Naive thymus-derived CD4-positive, alpha-beta T cell (primary cell): ENCODE measurements at regions not wholly inside any gene's neighbourhood (a gene's known extent, or its start where the extent isn't known, plus 50 kb on each side); places are given as distances from the start of the nearest gene placed in this dataset.

ENCODE experiments used
- ATAC-seq: fragments of 150-1000 bp; cut with Tn5 transposase; 2 replicates; pipeline ENCODE4 v1.10.0; 2021; ENCODE audit warnings: mild to moderate bottlenecking, moderate library complexity
- CTCF ChIA-PET: fragments of 350-600 bp; sonication (Branson Sonifier 250); formaldehyde crosslinking; loops from one replicate; lab custom pipeline; 2021; ENCODE audit warnings: antibody characterized with exemption; lab: Charles Lee
- POLR2A ChIA-PET: fragments of 350-600 bp; sonication (Branson Sonifier 250); formaldehyde crosslinking; loops from one replicate; lab custom pipeline; 2021; ENCODE audit warnings: antibody characterized with exemption, inconsistent platforms; lab: Charles Lee
- DNase-seq, 9 donors: peaks; one replicate each; pipeline versions ENCODE4 v3.0.0 to v3.0.0-alpha.2; 2020 to 2022; ENCODE audit warnings: mixed read lengths in 1 of 9
- H3K27ac ChIP-seq: one replicate; pipeline ENCODE4 v1.7.0; 2013; ENCODE audit warnings: mild to moderate bottlenecking, low read depth, low read length, moderate library complexity
- H3K27me3 ChIP-seq, 2 donors: one replicate each; pipeline ENCODE4 v1.7.0; 2013; ENCODE audit warnings: low read length in 2 of 2, mild to moderate bottlenecking in 2 of 2, moderate library complexity in 2 of 2; ENCODE audit not compliant: control insufficient read depth in 2 of 2, insufficient read depth in 2 of 2
- H3K36me3 ChIP-seq, 3 experiments: 1 replicate in 2 of 3; 2 replicates in 1 of 3; pipeline ENCODE4 v1.7.0; 2013; ENCODE audit warnings: low read length in 3 of 3, mild to moderate bottlenecking in 3 of 3, moderate library complexity in 1 of 3; ENCODE audit not compliant: insufficient read depth in 3 of 3, control insufficient read depth in 2 of 3
- H3K4me1 ChIP-seq, 2 donors: one replicate each; pipeline ENCODE4 v1.7.0; 2013; ENCODE audit warnings: low read length in 2 of 2, mild to moderate bottlenecking in 2 of 2, moderate library complexity in 1 of 2; ENCODE audit not compliant: control insufficient read depth in 2 of 2, insufficient read depth in 2 of 2
- H3K4me3 ChIP-seq: 2 replicates; pipeline ENCODE4 v1.7.0; 2013; ENCODE audit warnings: mild to moderate bottlenecking, low read length
- H3K9me3 ChIP-seq, 3 experiments: 1 replicate in 2 of 3; 2 replicates in 1 of 3; pipeline ENCODE4 v1.7.0; 2013; ENCODE audit warnings: low read length in 3 of 3; ENCODE audit not compliant: control insufficient read depth in 2 of 3
- H3K27ac Mint-ChIP-seq, 9 donors: one replicate each; pipeline ENCODE4 v1.8.0; 2020 to 2022; ENCODE audit warnings: mixed read lengths in 9 of 9, mild to moderate bottlenecking in 8 of 9, moderate library complexity in 5 of 9, inconsistent platforms in 2 of 9
- H3K27me3 Mint-ChIP-seq, 5 donors: one replicate each; pipeline ENCODE4 v1.8.0; 2021 to 2022; ENCODE audit warnings: mixed read lengths in 5 of 5, mild to moderate bottlenecking in 1 of 5
- H3K36me3 Mint-ChIP-seq, 5 donors: one replicate each; pipeline ENCODE4 v1.8.0; 2020 to 2022; ENCODE audit warnings: mixed read lengths in 5 of 5, mild to moderate bottlenecking in 3 of 5, inconsistent platforms in 1 of 5
- H3K4me1 Mint-ChIP-seq, 7 donors: one replicate each; pipeline ENCODE4 v1.8.0; 2020 to 2022; ENCODE audit warnings: mixed read lengths in 7 of 7, mild to moderate bottlenecking in 3 of 7, inconsistent platforms in 1 of 7
- H3K4me3 Mint-ChIP-seq, 10 donors: one replicate each; pipeline ENCODE4 v1.8.0; 2020 to 2022; ENCODE audit warnings: mild to moderate bottlenecking in 10 of 10, mixed read lengths in 10 of 10, moderate library complexity in 6 of 10, inconsistent platforms in 2 of 10
- H3K9me3 Mint-ChIP-seq, 11 donors: one replicate each; pipeline ENCODE4 v1.8.0; 2020 to 2022; ENCODE audit warnings: mixed read lengths in 11 of 11, mild to moderate bottlenecking in 4 of 11, inconsistent platforms in 1 of 11, moderate library complexity in 1 of 11
- intact Hi-C, 2 donors: fragments of 100-400 bp; cut with micrococcal nuclease; formaldehyde crosslinking; loops; one replicate each; pipeline ENCODE4 v1.15.1; 2023

- Histone ChIP-seq H3K9me3 (peaks cover 0 to 4% (median 0%) of the 10 kb centered on the region in 3 experiments), H3K36me3 (no peaks in the 10 kb centered on the region), H3K4me3 (no peak overlapping the region), H3K27me3 (no peaks in the 10 kb centered on the region), H3K4me1 (no peaks in the 10 kb centered on the region), H3K27ac (no peak overlapping the region)
- Mint-ChIP-seq H3K4me1 (no peaks in the 10 kb centered on the region), H3K4me3 (no peak overlapping the region), H3K36me3 (no peaks in the 10 kb centered on the region), H3K27ac (no peak overlapping the region), H3K9me3 (peaks cover 0 to 9% (median 0%) of the 10 kb centered on the region in 11 donors), H3K27me3 (no peaks in the 10 kb centered on the region)
- intact Hi-C loops = no loop called here
- ATAC-seq (no peak), DNase-seq (no peak)
- ChIA-PET POLR2A (no interaction called here), CTCF (no interaction called here)
Observed at GRCh38 chr10:55358539-55358938, 557.5 kb upstream of the PCDH15 start.

- intact Hi-C loops = no loop called here
- peaks cover 0 to 4% (median 0%) of the 10 kb centered on the region in 3 experiments for H3K9me3 ChIP-seq
- Mint-ChIP-seq H3K4me3 (no peak overlapping the region), H3K9me3 (peaks cover 0 to 16% (median 4%) of the 10 kb centered on the region in 11 donors), H3K36me3 (no peaks in the 10 kb centered on the region), H3K27me3 (no peaks in the 10 kb centered on the region), H3K27ac (no peak overlapping the region), H3K4me1 (no peaks in the 10 kb centered on the region)
- H3K36me3 ChIP-seq = no peaks in the 10 kb centered on the region
- no peaks in the 10 kb centered on the region for H3K27me3 ChIP-seq
- H3K27ac ChIP-seq = no peak overlapping the region
- no peak for DNase-seq
- CTCF ChIA-PET = no interaction called here
- no peak overlapping the region for H3K4me3 ChIP-seq
- no peak for ATAC-seq
- POLR2A ChIA-PET = no interaction called here
- no peaks in the 10 kb centered on the region for H3K4me1 ChIP-seq
Observed at GRCh38 chr10:55353414-55353813, 552.4 kb upstream of the PCDH15 start.

GRCh38 chr10:55351431-55351830, 550.4 kb upstream of the PCDH15 start:
- no peak overlapping the region for H3K4me3 ChIP-seq
- H3K27me3 ChIP-seq = no peaks in the 10 kb centered on the region
- POLR2A ChIA-PET = no interaction called here
- no peaks in the 10 kb centered on the region for H3K4me1 ChIP-seq
- intact Hi-C loops = no loop called here
- H3K9me3 Mint-ChIP-seq = peaks cover 0 to 19% (median 5%) of the 10 kb centered on the region in 11 donors
- H3K27ac Mint-ChIP-seq = no peak overlapping the region
- CTCF ChIA-PET = no interaction called here
- no peaks in the 10 kb centered on the region for H3K36me3 Mint-ChIP-seq
- no peak overlapping the region for H3K4me3 Mint-ChIP-seq
- H3K4me1 Mint-ChIP-seq = no peaks in the 10 kb centered on the region
- DNase-seq (no peak), ATAC-seq (no peak)
- peaks cover 0 to 4% (median 0%) of the 10 kb centered on the region in 3 experiments for H3K9me3 ChIP-seq
- H3K27me3 Mint-ChIP-seq = no peaks in the 10 kb centered on the region
- H3K27ac ChIP-seq = no peak overlapping the region
- no peaks in the 10 kb centered on the region for H3K36me3 ChIP-seq

DNA sequence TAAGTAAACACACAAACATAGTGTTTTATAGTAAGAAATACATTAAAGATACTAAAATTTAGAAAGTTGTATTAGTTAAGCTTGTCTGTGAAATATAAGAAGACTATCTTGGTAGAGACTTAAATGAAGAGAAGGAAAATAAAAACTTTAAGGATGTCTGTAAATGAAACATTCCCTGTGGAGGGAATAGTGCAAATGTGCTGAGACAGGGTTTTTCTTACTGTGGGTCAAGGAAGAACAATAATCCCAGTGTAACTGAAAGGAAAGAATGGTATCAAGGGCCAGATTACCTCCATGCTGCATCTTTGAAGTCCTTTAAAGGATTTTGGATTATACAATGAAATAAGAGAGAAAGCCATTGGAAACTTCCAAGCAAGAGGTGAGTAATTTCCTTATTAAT, 547.5 kb upstream of the PCDH15 start:
- DNase-seq = no peak
- no peak overlapping the region for H3K27ac Mint-ChIP-seq
- no peaks in the 10 kb centered on the region for H3K27me3 ChIP-seq
- intact Hi-C loops = no loop called here
- no peak for ATAC-seq
- no peaks in the 10 kb centered on the region for H3K9me3 ChIP-seq
- H3K36me3 ChIP-seq = no peaks in the 10 kb centered on the region
- H3K27ac ChIP-seq = no peak overlapping the region
- H3K4me3 Mint-ChIP-seq = no peak overlapping the region
- H3K4me3 ChIP-seq = no peak overlapping the region
- H3K4me1 ChIP-seq = no peaks in the 10 kb centered on the region
- H3K36me3 Mint-ChIP-seq = no peaks in the 10 kb centered on the region
- ChIA-PET CTCF (no interaction called here), POLR2A (no interaction called here)
- H3K4me1 Mint-ChIP-seq = no peaks in the 10 kb centered on the region
- H3K9me3 Mint-ChIP-seq = peaks cover 0 to 31% (median 4%) of the 10 kb centered on the region in 11 donors
- H3K27me3 Mint-ChIP-seq = no peaks in the 10 kb centered on the region

- Histone ChIP-seq H3K4me3 (no peak overlapping the region), H3K9me3 (no peaks in the 10 kb centered on the region), H3K27ac (no peak overlapping the region), H3K4me1 (no peaks in the 10 kb centered on the region), H3K27me3 (no peaks in the 10 kb centered on the region), H3K36me3 (no peaks in the 10 kb centered on the region)
- no peaks in the 10 kb centered on the region for H3K36me3 Mint-ChIP-seq
- H3K4me1 Mint-ChIP-seq = no peaks in the 10 kb centered on the region
- no peak overlapping the region for H3K27ac Mint-ChIP-seq
- POLR2A ChIA-PET = no interaction called here
- H3K9me3 Mint-ChIP-seq = peaks cover 0 to 21% (median 2%) of the 10 kb centered on the region in 11 donors
- H3K27me3 Mint-ChIP-seq = no peaks in the 10 kb centered on the region
- ATAC-seq = no peak
- CTCF ChIA-PET = no interaction called here
- DNase-seq = no peak
- H3K4me3 Mint-ChIP-seq = no peak overlapping the region
- intact Hi-C loops = no loop called here
Observed at GRCh38 chr10:55330486-55330885, 529.5 kb upstream of the PCDH15 start.

DNA sequence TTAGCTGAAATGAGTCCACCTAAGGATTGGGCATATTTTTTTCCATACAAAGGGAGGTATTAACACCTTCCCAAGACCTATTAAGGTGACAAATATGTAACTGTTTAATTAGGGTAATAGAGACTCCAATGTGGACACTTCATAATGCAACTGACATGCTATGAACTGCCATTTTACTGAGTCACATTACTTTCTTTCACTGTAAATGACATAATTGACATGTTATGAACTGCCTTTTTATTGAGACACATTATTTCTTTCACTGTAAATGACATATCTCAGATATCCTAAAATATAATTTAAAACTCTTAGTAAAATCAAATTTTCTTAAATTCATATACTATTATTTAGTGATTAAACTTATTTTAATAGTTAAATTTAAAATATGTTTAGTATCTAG, 528.8 kb upstream of the PCDH15 start:
- DNase-seq = no peak
- no peaks in the 10 kb centered on the region for H3K36me3 Mint-ChIP-seq
- H3K27me3 Mint-ChIP-seq = no peaks in the 10 kb centered on the region
- ATAC-seq = no peak
- no peak overlapping the region for H3K27ac Mint-ChIP-seq
- Histone ChIP-seq H3K4me1 (no peaks in the 10 kb centered on the region), H3K4me3 (no peak overlapping the region), H3K36me3 (no peaks in the 10 kb centered on the region), H3K27ac (no peak overlapping the region), H3K9me3 (no peaks in the 10 kb centered on the region), H3K27me3 (no peaks in the 10 kb centered on the region)
- intact Hi-C loops = no loop called here
- POLR2A ChIA-PET = no interaction called here
- H3K9me3 Mint-ChIP-seq = peaks cover 0 to 21% (median 4%) of the 10 kb centered on the region in 11 donors
- H3K4me1 Mint-ChIP-seq = no peaks in the 10 kb centered on the region
- CTCF ChIA-PET = no interaction called here
- no peak overlapping the region for H3K4me3 Mint-ChIP-seq

DNA sequence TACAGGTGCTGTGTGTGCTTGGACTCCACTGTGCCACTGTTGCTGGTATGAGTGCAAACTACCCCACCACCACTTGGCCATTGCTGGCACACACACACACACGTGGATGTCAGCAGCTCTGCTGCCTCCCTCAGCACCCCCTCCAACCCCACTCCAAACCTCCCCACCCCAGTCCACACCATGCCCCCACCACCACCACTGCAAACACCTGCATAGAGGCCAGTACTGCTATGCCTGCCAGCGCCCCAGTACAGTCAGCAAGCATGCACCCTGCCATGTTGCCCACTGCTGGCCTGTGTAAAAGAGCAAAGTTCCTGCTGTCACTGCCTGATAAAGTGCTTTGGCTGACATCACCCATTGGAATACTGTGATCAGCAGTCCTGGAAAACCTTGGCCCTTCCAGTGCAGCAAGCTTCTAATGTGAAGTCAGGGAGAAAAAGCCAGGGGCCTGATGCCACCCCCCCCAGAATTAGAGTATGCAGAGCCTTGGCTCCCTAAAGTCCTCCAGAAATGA, 519.2 kb upstream of the PCDH15 start:
- peaks cover 0 to 3% (median 0%) of the 10 kb centered on the region in 5 donors for H3K36me3 Mint-ChIP-seq
- H3K4me1 Mint-ChIP-seq = no peaks in the 10 kb centered on the region
- Histone ChIP-seq H3K4me1 (no peaks in the 10 kb centered on the region), H3K27me3 (no peaks in the 10 kb centered on the region), H3K4me3 (no peak overlapping the region), H3K9me3 (no peaks in the 10 kb centered on the region), H3K27ac (no peak overlapping the region), H3K36me3 (no peaks in the 10 kb centered on the region)
- no peaks in the 10 kb centered on the region for H3K27me3 Mint-ChIP-seq
- POLR2A ChIA-PET = no interaction called here
- H3K27ac Mint-ChIP-seq = no peak overlapping the region
- DNase-seq (no peak), ATAC-seq (peak; percentile 20)
- peaks cover 6 to 28% (median 12%) of the 10 kb centered on the region in 11 donors for H3K9me3 Mint-ChIP-seq
- H3K4me3 Mint-ChIP-seq = no peak overlapping the region
- CTCF ChIA-PET = no interaction called here
- intact Hi-C loops = no loop called here
